HG02642 (cell line): ENCODE measurements at regions not wholly inside any gene's neighbourhood (a gene's known extent, or its start where the extent isn't known, plus 50 kb on each side); places are given as distances from the start of the nearest gene placed in this dataset.

ENCODE experiments used
- ATAC-seq: cut with Tn5 transposase; IDR thresholded peaks from one replicate; pipeline ENCODE4 v1.9.1; 2021; ENCODE audit warnings: mild to moderate bottlenecking; ENCODE audit not compliant: unreplicated experiment, poor library complexity

- no peak for ATAC-seq
Observed at GRCh38 chr16:16774389-16774788, 395.4 kb downstream of the NPIPA7 start.

GRCh38 chr16:16778332-16778731 lies 399.4 kb downstream of the NPIPA7 start:
- ATAC-seq, result no peak

DNA sequence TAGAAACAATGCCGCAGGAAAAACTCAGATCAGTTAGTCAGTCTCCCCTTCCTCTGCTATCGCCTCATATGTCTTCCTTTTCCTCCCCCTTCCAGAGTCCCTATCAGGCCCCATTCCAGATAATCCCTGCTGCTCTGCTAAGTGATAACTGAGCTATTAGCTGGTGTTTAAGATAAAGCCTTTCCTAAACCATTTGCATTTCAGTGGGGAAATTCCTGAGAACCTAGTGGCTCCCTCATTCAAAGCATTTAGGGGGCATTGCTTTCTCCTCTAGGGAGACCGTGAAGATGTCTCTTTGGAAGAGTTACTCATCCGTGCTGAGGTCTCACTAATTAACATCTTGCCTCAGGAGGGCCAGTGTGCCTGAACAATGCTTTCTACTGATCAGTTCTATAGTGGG lies 401.6 kb downstream of the NPIPA7 start:
- no peak for ATAC-seq

- no peak for ATAC-seq
Observed at GRCh38 chr16:16782153-16782552, 403.2 kb downstream of the NPIPA7 start.

DNA sequence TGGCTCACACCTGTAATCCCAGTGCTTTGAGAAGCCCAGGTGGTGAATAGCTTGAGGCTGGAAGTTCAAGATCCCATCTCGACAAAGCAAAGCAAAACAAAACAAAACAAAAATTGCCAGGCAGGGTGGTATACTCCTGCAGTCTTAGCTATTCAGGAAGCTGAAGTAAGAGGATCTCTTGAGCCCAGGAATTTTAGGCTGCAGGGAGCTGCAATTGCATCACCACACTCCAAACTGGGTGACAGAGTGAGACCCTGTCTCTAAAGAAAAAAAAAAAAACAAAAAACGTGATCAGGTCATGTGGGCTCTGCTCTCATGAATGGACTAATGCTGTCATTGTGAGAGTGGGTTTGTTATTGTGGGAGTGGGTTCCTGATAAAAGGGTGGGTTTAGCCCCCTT lies 409.1 kb downstream of the NPIPA7 start:
- ATAC-seq, result no peak

DNA sequence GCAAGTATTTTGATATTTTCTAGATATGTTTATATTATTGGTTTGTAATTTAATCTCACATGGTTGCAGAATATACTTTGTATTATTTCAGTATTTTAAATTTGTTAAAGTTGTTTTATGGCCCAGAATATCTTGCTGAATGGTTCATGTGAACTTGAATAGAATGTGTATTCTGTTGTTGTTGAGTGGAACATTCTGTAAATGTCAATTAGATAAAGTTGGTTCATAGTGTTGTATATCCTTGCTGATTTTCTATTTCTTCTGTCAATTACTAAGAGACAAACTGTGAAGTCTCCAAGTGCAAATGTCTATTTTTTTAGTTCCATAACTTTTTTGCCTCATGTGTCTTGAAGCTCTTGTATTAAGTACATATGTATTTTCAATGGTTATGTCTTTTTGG lies 411.7 kb downstream of the NPIPA7 start:
- ATAC-seq, result no peak

DNA sequence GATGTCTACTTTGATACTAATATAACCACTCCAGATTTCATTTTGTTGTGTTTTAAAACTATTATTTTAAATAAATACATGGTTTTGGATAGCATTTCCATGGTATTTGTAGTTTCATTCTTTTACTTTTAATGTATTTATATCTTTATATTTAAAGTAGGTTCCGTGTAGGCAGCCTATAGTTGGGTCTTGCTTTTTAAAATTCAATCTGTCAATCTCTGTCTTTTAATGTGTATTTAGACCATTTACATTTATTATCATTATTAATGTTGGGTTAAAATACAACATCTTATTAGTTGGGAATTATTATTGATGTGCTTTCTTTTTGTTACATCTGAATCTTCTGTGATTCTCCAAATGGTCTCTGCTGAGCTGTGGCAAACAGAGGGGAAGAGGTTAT lies 412.1 kb downstream of the NPIPA7 start:
- ATAC-seq, result no peak

DNA sequence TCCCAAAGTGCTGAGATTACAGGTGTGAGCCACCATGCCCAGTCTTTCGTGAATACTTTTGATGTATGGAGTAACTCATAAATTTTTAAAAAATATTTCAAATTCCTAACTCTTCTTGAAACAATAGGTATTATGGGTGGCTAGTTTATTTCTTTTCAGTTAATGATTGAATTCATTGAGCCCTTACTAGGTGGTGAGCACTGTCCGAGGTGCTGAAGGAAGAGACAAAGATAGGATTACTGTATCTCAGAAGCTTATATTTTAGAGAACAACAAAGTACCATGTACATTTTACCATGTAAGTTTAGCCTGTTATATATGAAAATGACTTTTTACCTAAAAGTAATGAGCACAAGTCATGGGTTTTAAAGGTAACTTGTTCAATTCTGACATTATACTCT lies 418.3 kb downstream of the NPIPA7 start:
- no peak for ATAC-seq

DNA sequence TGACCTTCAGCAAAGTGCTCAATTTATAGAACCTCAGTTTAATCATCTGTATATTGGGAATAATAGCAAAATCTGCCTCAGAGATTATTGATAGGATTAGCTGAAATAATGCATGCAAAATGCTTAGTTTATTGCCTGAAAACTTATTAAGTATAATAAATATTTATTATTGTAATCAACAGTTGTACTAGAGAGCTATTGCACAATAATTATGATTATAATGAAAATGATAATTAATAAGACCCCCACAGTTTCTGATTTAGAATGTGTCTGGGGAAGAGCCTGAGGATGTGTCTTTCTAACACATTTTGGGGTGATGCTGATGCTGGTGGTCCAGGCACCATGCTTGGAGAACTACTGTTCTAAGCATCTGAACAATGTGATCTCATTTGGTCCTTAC lies 419.6 kb downstream of the NPIPA7 start:
- no peak for ATAC-seq

DNA sequence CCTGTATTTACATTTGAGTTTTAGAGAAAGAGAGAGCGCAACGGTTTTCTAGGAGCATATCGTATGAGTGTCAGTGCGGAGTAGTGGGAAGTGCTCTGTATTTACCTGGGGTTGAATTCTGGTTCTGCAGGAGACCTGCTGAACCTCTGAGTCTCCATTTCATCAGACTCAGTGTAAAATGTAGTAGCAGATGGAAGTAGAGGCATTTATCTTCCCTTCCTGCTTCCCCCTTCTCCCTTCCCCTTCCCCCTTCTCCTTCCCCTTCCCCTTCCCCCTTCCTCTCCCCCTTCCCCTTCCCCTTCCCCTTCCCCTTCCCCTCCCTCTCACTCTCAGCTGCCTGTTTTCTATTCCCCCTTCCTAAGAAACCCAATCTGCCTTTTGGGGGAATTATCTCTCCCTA lies 426.9 kb downstream of the NPIPA7 start:
- ATAC-seq, result no peak

GRCh38 chr16:16815641-16816040 lies 436.7 kb downstream of the NPIPA7 start:
- no peak for ATAC-seq

DNA sequence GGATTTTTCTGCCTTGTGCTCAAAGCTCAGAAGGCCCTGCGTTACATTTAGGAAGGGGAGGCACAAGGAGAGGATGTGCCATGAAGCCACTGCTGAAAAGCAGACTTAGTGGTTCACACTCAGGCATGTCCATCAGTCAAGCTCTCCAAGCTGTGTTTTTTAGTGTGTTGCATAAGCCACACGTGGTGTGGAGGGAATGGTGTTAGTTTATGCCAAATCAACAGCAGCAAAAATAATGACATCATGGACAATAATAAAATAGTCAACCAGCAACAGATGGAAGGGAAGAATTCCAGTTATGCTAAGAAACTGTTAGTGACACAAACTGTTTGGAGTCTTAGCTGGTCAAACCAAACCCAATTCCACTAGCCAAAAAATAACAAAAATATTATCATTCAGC lies 438.3 kb downstream of the NPIPA7 start:
- ATAC-seq, result no peak

DNA sequence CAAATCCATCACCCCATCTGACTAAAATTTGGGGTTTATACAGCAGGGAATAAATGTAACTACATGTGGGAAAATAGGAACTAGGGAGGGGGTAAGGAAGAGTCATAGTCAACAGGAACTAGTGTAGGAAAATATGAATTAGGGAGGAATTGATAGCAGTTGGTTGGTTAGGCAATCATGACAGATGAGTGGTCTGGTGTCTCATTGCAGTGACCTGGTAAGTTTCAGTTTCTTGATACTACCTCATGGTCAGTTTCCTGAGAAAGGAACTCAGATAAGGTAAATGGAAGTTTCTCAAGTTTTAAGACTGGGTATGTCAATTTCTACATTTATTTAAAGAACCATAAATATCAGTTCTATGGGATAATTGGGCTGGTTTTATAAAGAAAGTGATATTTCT lies 442.3 kb downstream of the NPIPA7 start:
- no peak for ATAC-seq

DNA sequence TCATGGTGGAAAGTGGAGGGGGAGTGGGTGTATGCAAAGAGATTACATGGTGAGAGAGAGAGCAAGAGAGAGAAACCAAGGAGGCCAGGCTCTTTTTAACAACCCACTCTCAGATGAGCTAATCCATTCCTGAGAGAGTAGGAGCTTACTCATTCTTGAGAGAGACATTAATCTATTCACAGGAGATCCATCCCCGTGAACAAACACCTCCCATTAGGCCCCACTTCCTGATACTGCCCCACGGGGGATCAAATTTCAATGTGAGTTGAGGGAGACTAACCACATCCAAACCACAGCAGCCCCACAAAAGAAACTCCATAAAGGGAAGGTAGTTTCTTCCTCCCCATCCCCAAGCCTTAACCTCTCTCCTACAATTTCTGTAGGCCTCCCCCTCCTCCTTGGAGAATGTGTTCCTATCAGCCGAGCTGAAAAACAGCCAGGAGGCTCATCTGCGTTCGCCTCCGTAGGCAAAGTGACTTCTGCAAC lies 450.0 kb downstream of the NPIPA7 start:
- ATAC-seq, result no peak

DNA sequence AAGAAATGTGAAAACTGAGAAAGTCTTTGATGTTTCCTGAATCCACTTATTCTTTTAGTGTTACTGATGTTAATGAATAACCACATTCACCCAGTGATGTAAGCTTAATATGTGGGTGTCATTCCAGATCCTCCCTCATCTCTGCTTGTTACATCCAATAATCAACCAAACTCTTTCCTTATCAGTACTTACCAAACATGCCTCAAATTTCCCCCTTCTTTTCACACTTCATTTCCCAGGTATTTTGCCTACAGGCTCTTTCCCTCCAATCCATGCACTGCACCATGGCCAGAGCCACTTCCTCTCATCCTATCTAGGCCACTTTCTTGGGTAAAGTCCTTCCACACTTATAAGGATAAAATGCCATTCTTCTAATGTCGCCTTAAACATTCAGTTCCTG lies 451.5 kb downstream of the NPIPA7 start:
- no peak for ATAC-seq

- ATAC-seq, result no peak
Observed at GRCh38 chr16:16830973-16831372, 452.0 kb downstream of the NPIPA7 start.

DNA sequence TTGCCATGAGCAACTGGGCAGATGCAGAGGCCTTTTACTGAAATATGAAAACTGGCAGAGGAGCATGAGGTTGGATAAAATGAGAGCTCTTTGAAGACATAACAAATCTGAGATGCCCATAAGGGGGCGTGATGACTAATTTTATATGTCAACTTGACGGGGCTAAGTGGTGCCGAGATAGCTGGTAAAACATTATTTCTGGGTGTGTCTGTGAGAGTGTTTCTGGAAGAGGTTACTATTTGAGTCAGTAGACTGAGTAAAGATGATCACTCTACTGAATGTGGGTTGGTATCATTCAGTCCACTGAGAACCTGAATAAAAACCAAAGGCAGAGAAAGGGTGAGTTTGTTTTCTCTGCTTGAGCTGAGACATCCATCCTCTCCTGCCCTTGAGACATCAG lies 454.2 kb downstream of the NPIPA7 start:
- no peak for ATAC-seq

DNA sequence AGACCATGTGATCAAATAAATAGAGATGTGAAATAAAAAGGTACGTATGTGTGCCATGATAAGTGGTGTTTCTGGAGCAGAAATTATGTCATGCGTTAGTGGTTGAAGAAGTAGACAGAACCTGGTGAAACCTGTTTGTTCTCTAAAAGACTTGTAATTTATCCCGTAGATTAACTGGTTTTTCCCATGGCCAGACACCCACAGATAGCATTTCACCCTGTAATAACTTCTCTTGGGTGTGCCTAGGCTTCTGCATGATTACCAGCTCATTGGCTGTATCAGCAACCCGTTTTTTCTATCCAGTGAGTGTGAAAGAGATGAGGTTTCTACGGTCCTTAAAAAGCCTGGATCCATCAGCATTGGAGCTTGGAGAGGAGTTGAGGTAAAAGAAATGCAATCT lies 471.3 kb downstream of the NPIPA7 start:
- no peak for ATAC-seq

GRCh38 chr16:16857012-16857411 lies 478.1 kb downstream of the NPIPA7 start:
- no peak for ATAC-seq

GRCh38 chr16:16857603-16858283 lies 478.8 kb downstream of the NPIPA7 start:
- ATAC-seq, result no peak

DNA sequence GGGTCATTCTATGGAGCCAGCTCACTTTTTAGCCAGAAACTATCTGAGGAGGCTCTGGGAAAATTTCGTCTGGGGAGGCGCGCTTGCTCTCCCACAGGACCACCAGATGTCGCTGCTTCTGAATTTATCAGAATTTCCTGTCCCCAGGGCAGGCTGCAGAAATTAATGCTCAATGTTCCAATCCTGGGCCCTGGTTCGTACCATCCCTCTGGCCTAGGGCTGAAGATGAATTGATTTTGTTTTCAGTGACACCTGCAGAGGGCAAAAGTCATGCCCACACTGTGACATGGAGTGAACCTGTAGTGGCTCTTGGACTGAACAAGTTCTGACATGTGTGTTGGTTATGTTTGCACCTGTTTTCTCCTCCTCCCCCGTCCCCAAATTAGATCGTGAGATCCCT lies 482.6 kb downstream of the NPIPA7 start:
- no peak for ATAC-seq

GRCh38 chr16:16863672-16864071 lies 484.7 kb downstream of the NPIPA7 start:
- no peak for ATAC-seq

GRCh38 chr16:16864536-16864935 lies 485.6 kb downstream of the NPIPA7 start:
- ATAC-seq, result no peak
